Glutamatergic neuron (in vitro differentiated cells): ENCODE measurements at regions not wholly inside any gene's neighbourhood (a gene's known extent, or its start where the extent isn't known, plus 50 kb on each side); places are given as distances from the start of the nearest gene placed in this dataset.

ENCODE experiments used
- DNase-seq: peaks from one replicate; pipeline ENCODE4 v3.0.0; 2022
- H3K27ac Mint-ChIP-seq: one replicate; pipeline ENCODE4 v1.8.0; 2020; ENCODE audit warnings: mild to moderate bottlenecking, mixed read lengths, inconsistent platforms; ENCODE audit not compliant: unreplicated experiment
- H3K27me3 Mint-ChIP-seq: one replicate; pipeline ENCODE4 v1.8.0; 2020; ENCODE audit warnings: mild to moderate bottlenecking, moderate library complexity, mixed read lengths, inconsistent platforms; ENCODE audit not compliant: unreplicated experiment
- H3K36me3 Mint-ChIP-seq: one replicate; pipeline ENCODE4 v1.8.0; 2020; ENCODE audit warnings: mild to moderate bottlenecking, mixed read lengths, inconsistent platforms; ENCODE audit not compliant: unreplicated experiment
- H3K4me1 Mint-ChIP-seq: one replicate; pipeline ENCODE4 v1.8.0; 2020; ENCODE audit warnings: mild to moderate bottlenecking, low read depth, mixed read lengths, inconsistent platforms; ENCODE audit not compliant: unreplicated experiment
- H3K4me3 Mint-ChIP-seq: one replicate; pipeline ENCODE4 v1.8.0; 2020; ENCODE audit warnings: mild to moderate bottlenecking, mixed read lengths, inconsistent platforms; ENCODE audit not compliant: unreplicated experiment
- H3K9me3 Mint-ChIP-seq: one replicate; pipeline ENCODE4 v1.8.0; 2020; ENCODE audit warnings: mild to moderate bottlenecking, moderate library complexity, mixed read lengths, inconsistent platforms; ENCODE audit not compliant: unreplicated experiment
- CTCF ChIP-seq: fragments of 200-600 bp; sonication (generic); IDR thresholded peaks from one replicate; pipeline ENCODE4 v1.5.0; 2021; ENCODE audit not compliant: partially characterized antibody, unreplicated experiment

DNA sequence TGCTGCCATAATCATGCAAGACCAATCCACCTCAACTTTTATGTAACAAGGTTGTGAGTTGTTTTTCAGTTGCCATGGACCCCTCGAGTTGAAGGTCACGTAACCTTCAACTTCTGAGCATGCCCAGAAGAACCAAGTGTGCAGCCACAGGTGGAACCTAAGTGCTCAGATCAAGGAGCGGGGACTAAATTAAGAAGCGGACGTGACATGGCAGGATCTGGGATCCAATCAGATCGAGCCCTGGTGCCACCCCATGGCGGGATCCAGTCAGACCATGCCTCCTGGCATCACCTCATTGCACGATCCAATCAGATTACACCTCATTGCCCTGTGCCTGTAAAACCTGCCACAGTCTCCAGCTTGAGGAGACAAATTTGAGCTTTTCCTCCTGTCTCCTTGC is 204.5 kb upstream of the CDH5 start:
- Mint-ChIP-seq H3K4me3 (no peak overlapping the region), H3K27ac (no peak overlapping the region), H3K4me1 (peaks cover 2% of the 10 kb centered on the region), H3K27me3 (peaks cover 6% of the 10 kb centered on the region), H3K36me3 (peaks cover 4% of the 10 kb centered on the region), H3K9me3 (peaks cover 2% of the 10 kb centered on the region)
- DNase-seq: no peak
- no peak for TF ChIP-seq CTCF

DNA sequence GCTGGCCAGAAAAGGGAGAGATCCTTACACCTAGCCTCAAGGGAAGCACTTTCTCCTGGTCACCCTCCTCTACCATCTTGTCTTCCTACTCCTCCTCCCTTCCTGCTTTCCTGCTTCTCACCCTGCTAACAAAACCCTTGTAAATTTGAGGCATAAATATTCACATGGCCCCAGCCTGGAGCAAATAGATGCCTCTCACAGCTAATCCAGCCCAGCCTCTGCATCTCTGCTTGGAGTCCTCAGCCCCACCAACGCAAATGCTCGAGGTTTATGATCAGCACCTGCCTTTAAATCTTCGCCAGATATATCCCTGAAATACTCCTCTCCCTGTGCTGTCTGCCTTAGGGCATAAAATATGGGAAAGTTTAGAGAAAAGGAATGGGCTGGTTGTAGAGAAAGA is 205.2 kb upstream of the CDH5 start:
- Mint-ChIP-seq H3K9me3 (peaks cover 2% of the 10 kb centered on the region), H3K27ac (no peak overlapping the region), H3K4me3 (no peak overlapping the region), H3K36me3 (peaks cover 4% of the 10 kb centered on the region), H3K4me1 (peaks cover 2% of the 10 kb centered on the region), H3K27me3 (peaks cover 6% of the 10 kb centered on the region)
- DNase-seq: no peak
- TF ChIP-seq CTCF: no peak

GRCh38 chr16:66159987-66160386 is 206.5 kb upstream of the CDH5 start:
- H3K9me3 Mint-ChIP-seq: no peaks in the 10 kb centered on the region
- H3K4me3 Mint-ChIP-seq: no peak overlapping the region
- TF ChIP-seq CTCF: no peak
- peaks cover under 1% of the 10 kb centered on the region for H3K4me1 Mint-ChIP-seq
- no peak for DNase-seq
- peaks cover 1% of the 10 kb centered on the region for H3K36me3 Mint-ChIP-seq
- no peak overlapping the region for H3K27ac Mint-ChIP-seq
- H3K27me3 Mint-ChIP-seq: peaks cover 6% of the 10 kb centered on the region

DNA sequence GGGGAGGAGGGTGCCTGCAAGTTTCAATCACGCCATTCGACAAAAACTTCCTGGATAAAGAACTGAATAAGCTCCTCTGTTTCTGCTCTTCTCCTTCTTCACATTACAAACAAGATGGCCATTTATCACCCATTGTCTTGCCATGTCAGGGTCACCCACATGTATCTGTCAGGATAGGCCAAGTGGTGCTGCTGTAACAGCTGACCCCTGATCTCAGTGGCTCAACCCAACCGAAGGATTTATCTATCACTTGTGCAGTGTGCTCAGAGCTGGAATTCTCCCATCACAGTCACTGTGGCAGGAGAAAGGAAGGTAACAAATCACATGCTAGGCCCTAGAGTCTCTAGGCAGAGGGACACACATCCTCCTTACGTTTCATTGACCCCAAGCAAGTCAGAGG is 210.0 kb upstream of the CDH5 start:
- no peak overlapping the region for H3K4me3 Mint-ChIP-seq
- no peaks in the 10 kb centered on the region for H3K36me3 Mint-ChIP-seq
- H3K9me3 Mint-ChIP-seq: no peaks in the 10 kb centered on the region
- no peak for TF ChIP-seq CTCF
- no peak for DNase-seq
- H3K4me1 Mint-ChIP-seq: peaks cover 1% of the 10 kb centered on the region
- H3K27ac Mint-ChIP-seq: no peak overlapping the region
- peaks cover 7% of the 10 kb centered on the region for H3K27me3 Mint-ChIP-seq

- Mint-ChIP-seq H3K36me3 (no peaks in the 10 kb centered on the region), H3K27ac (no peak overlapping the region), H3K4me1 (peaks cover 1% of the 10 kb centered on the region), H3K4me3 (no peak overlapping the region), H3K27me3 (peaks cover 7% of the 10 kb centered on the region), H3K9me3 (no peaks in the 10 kb centered on the region)
- DNase-seq: no peak
- TF ChIP-seq CTCF: no peak
Observed at GRCh38 chr16:66155933-66156332, 210.6 kb upstream of the CDH5 start.
